NB4 (cell line): ENCODE measurements at regions not wholly inside any gene's neighbourhood (a gene's known extent, or its start where the extent isn't known, plus 50 kb on each side); places are given as distances from the start of the nearest gene placed in this dataset.

Experiments used
- MYC ChIP-seq: IDR thresholded peaks from 2 replicates; pipeline ENCODE4 v1.6.1; 2011; ENCODE audit warnings: low read depth, low read length
- TF ChIP-seq, protein P1 (sequence below): IDR thresholded peaks from one replicate; pipeline ENCODE4 v1.5.1; 2012; ENCODE audit warnings: low read depth, low read length

DNA sequence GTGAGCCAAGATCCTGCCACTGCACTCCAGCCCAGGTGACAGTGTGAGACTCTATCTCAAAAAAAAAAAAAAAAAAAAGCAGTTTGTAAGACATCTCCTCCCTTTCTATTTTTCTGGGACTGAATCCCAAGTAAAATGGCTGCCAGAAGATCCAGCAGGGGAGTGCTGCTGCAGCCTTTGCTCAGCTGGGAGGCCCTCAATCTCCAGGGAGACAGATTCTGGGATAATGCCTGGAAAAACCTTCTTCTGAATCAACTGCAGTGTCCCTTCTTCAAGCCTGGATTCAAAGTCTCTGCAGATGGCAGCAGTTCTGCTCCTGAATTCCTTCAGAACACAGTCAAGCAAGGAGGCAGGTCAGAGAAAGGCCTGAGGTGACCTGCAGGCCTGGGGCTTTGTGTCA, 191.0 kb upstream of the NRIP1 start:
- no peak for TF ChIP-seq MYC
- TF ChIP-seq, protein P1, sequence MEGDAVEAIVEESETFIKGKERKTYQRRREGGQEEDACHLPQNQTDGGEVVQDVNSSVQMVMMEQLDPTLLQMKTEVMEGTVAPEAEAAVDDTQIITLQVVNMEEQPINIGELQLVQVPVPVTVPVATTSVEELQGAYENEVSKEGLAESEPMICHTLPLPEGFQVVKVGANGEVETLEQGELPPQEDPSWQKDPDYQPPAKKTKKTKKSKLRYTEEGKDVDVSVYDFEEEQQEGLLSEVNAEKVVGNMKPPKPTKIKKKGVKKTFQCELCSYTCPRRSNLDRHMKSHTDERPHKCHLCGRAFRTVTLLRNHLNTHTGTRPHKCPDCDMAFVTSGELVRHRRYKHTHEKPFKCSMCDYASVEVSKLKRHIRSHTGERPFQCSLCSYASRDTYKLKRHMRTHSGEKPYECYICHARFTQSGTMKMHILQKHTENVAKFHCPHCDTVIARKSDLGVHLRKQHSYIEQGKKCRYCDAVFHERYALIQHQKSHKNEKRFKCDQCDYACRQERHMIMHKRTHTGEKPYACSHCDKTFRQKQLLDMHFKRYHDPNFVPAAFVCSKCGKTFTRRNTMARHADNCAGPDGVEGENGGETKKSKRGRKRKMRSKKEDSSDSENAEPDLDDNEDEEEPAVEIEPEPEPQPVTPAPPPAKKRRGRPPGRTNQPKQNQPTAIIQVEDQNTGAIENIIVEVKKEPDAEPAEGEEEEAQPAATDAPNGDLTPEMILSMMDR: no peak
